B cell (primary cell): ENCODE measurements at regions not wholly inside any gene's neighbourhood (a gene's known extent, or its start where the extent isn't known, plus 50 kb on each side); places are given as distances from the start of the nearest gene placed in this dataset.

Source experiments
- ATAC-seq: fragments of 200-7000 bp; cut with Tn5 transposase; one replicate; pipeline ENCODE4 v1.10.0; 2021; ENCODE audit warnings: low read depth, mild to moderate bottlenecking, moderate number of reproducible peaks, moderate library complexity
- CTCF ChIA-PET: fragments of 350-600 bp; sonication (Branson Sonifier 250); formaldehyde crosslinking; loops from one replicate; lab custom pipeline; 2021; ENCODE audit warnings: antibody characterized with exemption, inconsistent platforms; lab: Charles Lee
- POLR2A ChIA-PET: fragments of 350-600 bp; sonication (Branson Sonifier 250); formaldehyde crosslinking; loops from one replicate; lab custom pipeline; 2021; ENCODE audit warnings: antibody characterized with exemption; lab: Charles Lee
- DNase-seq: peaks from one replicate; pipeline ENCODE4 v3.0.0; 2013
- H2AFZ ChIP-seq: 2 replicates; pipeline ENCODE4 v1.6.1; 2012; ENCODE audit warnings: mild to moderate bottlenecking, low read depth, low read length; ENCODE audit not compliant: insufficient read depth, poor library complexity, severe bottlenecking
- H3K27ac ChIP-seq, 2 donors: 1 replicate in 1 of 2; 2 replicates in 1 of 2; pipeline ENCODE4 v1.5.1; 2012 to 2013; ENCODE audit warnings: low read length in 2 of 2, mild to moderate bottlenecking in 2 of 2, moderate library complexity in 1 of 2
- H3K27me3 ChIP-seq, 4 experiments: fragments of 200-600 bp in 1 of 4; sonication (generic) in 1 of 4; replicated peaks in 1 of 4; 1 replicate in 2 of 4; 2 replicates in 2 of 4; pipeline versions ENCODE4 v1.6.1 to v1.7.0; 2013 to 2016; ENCODE audit warnings: low read length in 3 of 4, mild to moderate bottlenecking in 2 of 4, mixed read lengths in 1 of 4, moderate library complexity in 1 of 4; ENCODE audit not compliant: insufficient read depth in 4 of 4, control insufficient read depth in 3 of 4; ENCODE audit errors: control extremely low read depth in 1 of 4
- H3K36me3 ChIP-seq, 2 experiments: replicated peaks in 1 of 2; 1 replicate in 1 of 2; 2 replicates in 1 of 2; pipeline versions ENCODE4 v1.6.1 to v1.7.1; 2013; ENCODE audit warnings: low read length in 1 of 2; ENCODE audit not compliant: insufficient read depth in 2 of 2, control insufficient read depth in 1 of 2; ENCODE audit errors: control extremely low read depth in 1 of 2, extremely low read depth in 1 of 2
- H3K4me1 ChIP-seq, 2 donors: fragments of 200-600 bp in 1 of 2; sonication (generic) in 1 of 2; 1 replicate in 1 of 2; 2 replicates in 1 of 2; pipeline versions ENCODE4 v1.5.1 to v1.6.1; 2013 to 2017; ENCODE audit warnings: low read length in 2 of 2; ENCODE audit not compliant: control insufficient read depth in 2 of 2, insufficient read depth in 2 of 2
- H3K4me2 ChIP-seq: replicated peaks from 2 replicates; pipeline ENCODE3; 2012; ENCODE audit warnings: mild to moderate bottlenecking, low read depth, low read length; ENCODE audit not compliant: poor library complexity, severe bottlenecking
- H3K4me3 ChIP-seq, 5 experiments: fragments of 200-600 bp in 1 of 5; sonication (generic) in 1 of 5; 1 replicate in 3 of 5; 2 replicates in 2 of 5; pipeline versions ENCODE4 v1.5.1 to v1.7.0; 2011 to 2016; ENCODE audit warnings: low read length in 4 of 5, mild to moderate bottlenecking in 4 of 5, low read depth in 2 of 5, control low read depth in 1 of 5, moderate library complexity in 1 of 5; ENCODE audit not compliant: insufficient read depth in 1 of 5; ENCODE audit errors: control extremely low read depth in 1 of 5, extremely low read depth in 1 of 5
- H3K79me2 ChIP-seq: fragments of 200-600 bp; sonication (generic); one replicate; pipeline ENCODE4 v1.6.0; 2016; ENCODE audit warnings: low read length; ENCODE audit not compliant: control insufficient read depth, insufficient read depth
- H3K9ac ChIP-seq: fragments of 200-600 bp; sonication (generic); 2 replicates; pipeline ENCODE4 v1.6.1; 2017; ENCODE audit warnings: mild to moderate bottlenecking, low read length, moderate library complexity
- H3K9me3 ChIP-seq, 3 donors: one replicate each; pipeline versions ENCODE4 v1.6.1 to v1.7.1; 2013; ENCODE audit warnings: low read length in 2 of 3; ENCODE audit not compliant: control insufficient read depth in 2 of 3, insufficient read depth in 1 of 3; ENCODE audit errors: control extremely low read depth in 1 of 3
- H4K20me1 ChIP-seq: 2 replicates; pipeline ENCODE4 v1.6.0; 2012; ENCODE audit warnings: mild to moderate bottlenecking, low read length; ENCODE audit not compliant: insufficient read depth, control insufficient read depth, poor library complexity, severe bottlenecking
- H3K27ac Mint-ChIP-seq: one replicate; pipeline ENCODE4 v1.8.0; 2021; ENCODE audit warnings: mixed read lengths
- H3K27me3 Mint-ChIP-seq: one replicate; pipeline ENCODE4 v1.8.0; 2021; ENCODE audit warnings: mixed read lengths
- H3K4me1 Mint-ChIP-seq: one replicate; pipeline ENCODE4 v1.8.0; 2021; ENCODE audit warnings: mixed read lengths
- H3K4me3 Mint-ChIP-seq: one replicate; pipeline ENCODE4 v1.8.0; 2021; ENCODE audit warnings: mixed read lengths
- H3K9me3 Mint-ChIP-seq: one replicate; pipeline ENCODE4 v1.8.0; 2022; ENCODE audit warnings: mixed read lengths; ENCODE audit not compliant: insufficient read depth
- CTCF ChIP-seq: fragments of 200-600 bp; IDR thresholded peaks from one replicate; pipeline ENCODE4 v1.8.0; 2022; ENCODE audit warnings: antibody characterized with exemption, mild to moderate bottlenecking
- EZH2 ChIP-seq: IDR thresholded peaks from 2 replicates; pipeline ENCODE4 v1.6.1; 2012; ENCODE audit warnings: borderline replicate concordance, low read depth, mild to moderate bottlenecking, moderate library complexity, low read length; ENCODE audit not compliant: insufficient read depth, poor library complexity, severe bottlenecking
- WGBS: methylation state at CpG from one replicate; pipeline ENCODE4 v1.1.5; 2013; ENCODE audit warnings: missing lambda C conversion rate; ENCODE audit not compliant: insufficient coverage; 5-methylcytosine and 5-hydroxymethylcytosine counted together
- intact Hi-C: fragments of 100-400 bp; cut with micrococcal nuclease; formaldehyde crosslinking; loops from one replicate; pipeline ENCODE4 v1.10.0; 2022

- H3K27me3 ChIP-seq = no peaks in the 10 kb centered on the region
- no peaks in the 10 kb centered on the region for H3K4me1 ChIP-seq
- H3K9me3 ChIP-seq = peaks cover 0 to 10% (median 0%) of the 10 kb centered on the region in 3 donors
- no peaks in the 10 kb centered on the region for H3K36me3 ChIP-seq
- H3K79me2 ChIP-seq = no peaks in the 10 kb centered on the region
- DNase-seq (no peak), ATAC-seq (no peak)
- no peak overlapping the region for H3K4me2 ChIP-seq
- ChIA-PET POLR2A (no interaction called here), CTCF (no interaction called here)
- no peak overlapping the region for H3K4me3 Mint-ChIP-seq
- no peak overlapping the region for H3K27ac Mint-ChIP-seq
- intact Hi-C loops = no loop called here
- H2AFZ ChIP-seq = no peak overlapping the region
- no peak overlapping the region for H3K27ac ChIP-seq
- H3K4me1 Mint-ChIP-seq = no peaks in the 10 kb centered on the region
- no peak overlapping the region for H3K9ac ChIP-seq
- no peaks in the 10 kb centered on the region for H4K20me1 ChIP-seq
- no peak for TF ChIP-seq EZH2
- TF ChIP-seq CTCF = no peak
- no peak overlapping the region for H3K4me3 ChIP-seq
- H3K9me3 Mint-ChIP-seq = peaks cover 6% of the 10 kb centered on the region
- no peaks in the 10 kb centered on the region for H3K27me3 Mint-ChIP-seq
- WGBS = 30% methylated on average over 4 of the region's 6 CpGs
These were observed 544.4 kb upstream of the EEF2KMT start for GRCh38 chr16:5642011-5642410.

- H3K27ac Mint-ChIP-seq = no peak overlapping the region
- no peaks in the 10 kb centered on the region for H4K20me1 ChIP-seq
- no peak for ATAC-seq
These were observed 543.3 kb upstream of the EEF2KMT start for GRCh38 chr16:5640883-5641282.

More at GRCh38 chr16:5640883-5641282, 543.3 kb upstream of the EEF2KMT start:
- intact Hi-C loops = no loop called here
- no peak overlapping the region for H2AFZ ChIP-seq
- no peak overlapping the region for H3K27ac ChIP-seq
- no peak overlapping the region for H3K4me3 Mint-ChIP-seq
- H3K36me3 ChIP-seq = no peaks in the 10 kb centered on the region
- no peaks in the 10 kb centered on the region for H3K4me1 ChIP-seq
- H3K79me2 ChIP-seq = no peaks in the 10 kb centered on the region
- H3K4me3 ChIP-seq = no peak overlapping the region
- CTCF ChIA-PET = no interaction called here
- H3K9ac ChIP-seq = no peak overlapping the region
- no peaks in the 10 kb centered on the region for H3K4me1 Mint-ChIP-seq
- peaks cover 6% of the 10 kb centered on the region for H3K9me3 Mint-ChIP-seq
- WGBS = 93% methylated on average over 1 of the region's 1 CpG
- POLR2A ChIA-PET = no interaction called here
- H3K27me3 Mint-ChIP-seq = no peaks in the 10 kb centered on the region
- TF ChIP-seq CTCF = no peak
- TF ChIP-seq EZH2 = no peak
- no peak for DNase-seq
- no peaks in the 10 kb centered on the region for H3K27me3 ChIP-seq
- H3K4me2 ChIP-seq = no peak overlapping the region
- H3K9me3 ChIP-seq = peaks cover 0 to 10% (median 0%) of the 10 kb centered on the region in 3 donors
